NCI-H748 treated with DMSO at 0.1 percent for 48 hours (cell line): ENCODE measurements at regions not wholly inside any gene's neighbourhood (a gene's known extent, or its start where the extent isn't known, plus 50 kb on each side); places are given as distances from the start of the nearest gene placed in this dataset.

Experiments used
- DNase-seq: peaks from one replicate; lab custom pipeline; 2025; lab: John Stamatoyannopoulos, UW

GRCh38 chr7:136067277-136067676 lies 90.1 kb upstream of the MTPN start:
- no peak for DNase-seq

- no peak for DNase-seq
Observed at GRCh38 chr7:136066304-136067143, 89.4 kb upstream of the MTPN start.

DNA sequence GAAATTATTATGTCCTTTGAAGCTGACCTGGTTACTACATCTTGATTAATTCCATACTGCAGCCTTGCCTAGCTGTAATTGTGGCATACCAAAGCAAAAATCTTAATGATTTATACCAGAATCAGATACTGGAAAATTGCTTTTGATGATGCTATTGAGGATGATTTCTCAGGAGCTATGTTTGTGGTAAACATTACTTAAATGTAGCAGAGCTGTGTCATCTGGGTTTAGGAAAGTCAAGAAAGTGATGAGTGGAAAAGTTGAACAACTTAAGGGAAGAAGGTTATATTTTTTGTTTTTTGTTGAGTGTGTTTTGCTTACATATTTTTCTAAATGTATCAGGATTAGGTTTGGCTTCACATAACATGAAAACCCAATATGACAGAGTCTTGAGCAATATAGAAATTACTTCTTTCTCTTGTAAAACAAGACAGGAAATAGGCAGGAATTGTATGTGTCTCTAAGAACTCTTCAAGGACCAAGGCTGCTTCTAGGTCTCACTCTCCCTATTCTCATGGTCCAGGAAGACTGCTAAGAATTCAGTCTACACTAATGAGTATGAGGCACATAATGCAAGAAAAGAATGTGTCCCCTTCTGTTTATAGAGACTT lies 87.6 kb upstream of the MTPN start:
- no peak for DNase-seq

DNA sequence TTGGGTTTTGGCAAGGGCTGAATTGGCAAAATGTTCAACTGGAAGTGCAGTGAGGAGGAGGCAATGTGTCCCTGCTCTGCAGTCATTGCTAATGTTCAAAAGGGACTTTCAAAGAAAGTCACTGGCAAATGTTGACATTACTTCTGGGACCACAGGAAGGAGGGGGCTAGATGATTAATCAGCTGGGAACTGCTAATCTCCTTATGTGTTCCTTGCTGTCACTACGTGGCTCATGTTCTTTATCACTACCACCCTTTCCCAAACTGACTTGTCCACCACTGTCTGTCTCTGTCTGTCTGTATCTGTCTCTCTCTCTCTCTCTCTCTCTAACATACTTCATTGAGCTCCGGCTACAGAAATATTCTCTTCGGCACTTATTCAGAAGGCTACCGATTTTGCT lies 86.9 kb upstream of the MTPN start:
- no peak for DNase-seq

DNA sequence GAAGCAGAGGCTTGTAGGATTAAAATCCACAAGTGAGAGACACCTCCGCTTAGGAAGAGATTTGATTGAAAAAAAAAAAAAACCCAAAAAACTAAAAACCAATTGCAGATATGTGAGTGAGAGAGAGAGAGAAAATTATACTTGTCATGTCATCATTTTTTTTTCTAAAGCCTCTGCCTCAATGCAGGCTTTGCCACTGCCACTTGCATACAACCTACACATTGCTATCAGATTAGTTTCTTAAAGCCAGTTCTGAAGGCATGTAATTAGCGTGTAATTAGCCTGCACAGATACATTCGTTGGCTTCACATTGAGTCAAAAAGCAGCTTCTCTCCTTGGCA lies 86.1 kb upstream of the MTPN start:
- DNase-seq: peak; percentile 74

- peak; percentile 81 for DNase-seq
Observed at GRCh38 chr7:136062625-136063325, 85.6 kb upstream of the MTPN start.

DNA sequence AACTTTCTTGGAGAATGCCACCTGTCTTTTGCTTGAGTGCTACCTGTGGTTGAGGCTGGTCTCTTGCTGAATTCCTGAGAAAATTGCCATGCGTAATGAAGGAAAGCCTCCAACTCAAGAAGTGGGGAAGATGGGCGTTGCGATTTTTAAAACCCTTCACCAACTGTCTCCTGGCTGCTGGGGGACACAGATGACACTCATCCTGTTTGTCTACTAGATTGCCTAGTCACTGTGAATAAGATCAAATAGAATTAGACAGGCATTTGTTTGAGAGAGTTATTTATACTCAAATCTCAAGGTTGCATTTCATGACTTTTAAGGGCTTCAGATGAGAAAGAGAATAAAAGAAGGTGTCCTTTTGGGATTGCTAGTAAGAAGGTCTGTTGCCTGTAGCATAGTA lies 84.3 kb upstream of the MTPN start:
- DNase-seq: peak; percentile 14

DNA sequence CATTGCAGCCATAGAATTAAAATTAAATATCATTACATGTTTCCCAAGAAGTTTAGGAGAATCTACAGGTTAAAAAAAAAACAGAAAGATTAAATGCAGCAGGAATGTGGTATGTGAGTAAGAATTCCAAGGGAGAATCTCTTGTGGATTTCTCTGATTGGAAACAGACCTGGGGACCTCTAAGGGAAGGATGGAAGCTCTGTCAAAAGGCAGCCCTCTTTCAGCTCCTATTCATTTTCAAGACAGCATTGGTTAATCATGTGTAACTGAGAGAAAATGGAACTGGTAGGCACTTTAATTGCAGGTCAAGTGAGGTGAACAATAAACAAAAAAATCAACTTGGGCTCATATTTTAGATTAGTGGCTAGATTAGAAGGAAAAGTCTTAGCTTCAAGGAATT lies 81.4 kb upstream of the MTPN start:
- DNase-seq: peak; percentile 40

DNA sequence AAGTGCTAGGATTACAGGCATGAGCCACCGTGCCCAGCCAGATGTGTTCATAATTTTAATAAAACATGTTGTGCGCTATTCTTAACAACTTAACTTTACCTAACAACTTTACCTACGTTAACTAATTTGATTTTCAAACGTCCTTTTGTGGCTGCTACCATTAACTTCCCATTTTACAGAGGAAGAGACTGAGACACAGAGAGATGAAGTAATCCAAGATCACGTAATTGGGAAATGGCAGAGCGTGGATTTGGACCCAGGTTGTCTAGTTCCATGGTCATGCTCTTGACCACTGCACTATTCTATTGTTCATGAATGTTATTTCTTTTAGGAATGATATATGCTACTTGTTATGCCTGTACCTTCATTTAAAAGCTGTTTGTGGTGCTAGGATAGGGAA lies 80.3 kb upstream of the MTPN start:
- no peak for DNase-seq

GRCh38 chr7:136056651-136057231 lies 79.6 kb upstream of the MTPN start:
- DNase-seq: no peak

- DNase-seq: no peak
Observed at GRCh38 chr7:136055266-136055665, 78.1 kb upstream of the MTPN start.

GRCh38 chr7:136053689-136054485 lies 76.7 kb upstream of the MTPN start:
- DNase-seq: no peak

DNA sequence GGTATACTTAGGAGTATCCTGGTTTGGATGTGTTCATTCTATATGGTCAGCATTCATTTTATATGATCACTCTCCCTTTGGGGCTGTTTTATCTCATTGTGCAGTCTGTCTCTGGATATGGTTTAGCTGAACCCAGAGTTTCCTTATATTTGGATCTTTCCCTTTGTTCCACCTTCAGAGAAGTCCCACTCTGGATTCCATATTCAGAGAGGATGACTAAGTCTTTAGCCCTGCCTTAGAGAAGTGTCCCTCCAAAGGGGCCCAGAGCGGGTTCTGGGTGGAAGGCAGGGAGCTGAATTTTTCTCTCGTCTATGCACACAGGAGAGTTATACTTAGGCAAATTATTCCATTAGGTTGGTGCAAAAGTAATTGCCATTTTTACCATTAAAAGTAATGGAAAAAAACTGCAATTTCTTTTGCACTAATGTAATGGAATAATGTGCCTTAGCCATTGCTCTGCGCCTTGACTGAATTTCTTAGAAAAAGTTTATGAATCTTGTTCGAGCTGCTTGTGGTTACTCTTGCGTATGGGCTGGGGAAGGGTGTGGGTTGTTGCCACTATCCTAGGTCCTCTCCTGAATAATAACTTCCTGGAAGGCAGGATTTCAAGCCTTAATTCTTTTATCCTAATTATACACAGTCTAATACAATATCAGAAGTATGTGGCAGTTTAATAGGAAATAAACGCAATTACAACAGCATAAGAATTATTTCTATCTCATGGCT lies 74.2 kb upstream of the MTPN start:
- DNase-seq: no peak

GRCh38 chr7:136050462-136050847 lies 73.3 kb upstream of the MTPN start:
- no peak for DNase-seq

DNA sequence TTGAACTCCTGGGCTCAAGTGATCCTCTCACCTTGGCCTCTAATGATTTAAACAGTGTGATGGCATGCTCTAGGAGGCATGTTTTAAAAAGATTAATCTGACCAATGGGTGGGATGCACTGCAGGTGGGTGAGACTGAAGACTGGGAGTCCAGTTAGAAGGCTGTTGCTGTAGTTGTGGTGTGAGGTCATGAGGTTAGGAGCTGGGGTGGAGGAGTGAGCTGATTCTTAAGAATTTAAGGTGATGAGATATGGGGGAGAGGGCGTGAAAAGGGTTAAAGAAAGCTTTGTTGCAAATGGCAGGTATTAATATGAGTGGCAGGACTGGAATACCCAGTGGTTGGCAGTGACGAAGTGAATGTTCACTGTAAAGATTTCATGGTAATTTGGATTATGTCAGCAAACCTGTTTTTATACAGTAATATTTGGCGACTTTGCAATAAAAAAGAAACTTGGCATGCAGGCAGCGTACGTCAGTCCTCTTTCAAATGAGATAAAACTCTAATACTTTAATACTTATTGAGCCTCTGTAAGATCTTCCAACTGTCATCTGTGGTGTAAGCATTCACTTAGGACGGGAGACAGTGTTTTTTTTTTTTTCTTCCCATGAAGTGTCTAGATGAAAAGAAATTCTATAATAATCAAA lies 72.8 kb upstream of the MTPN start:
- DNase-seq: no peak

DNA sequence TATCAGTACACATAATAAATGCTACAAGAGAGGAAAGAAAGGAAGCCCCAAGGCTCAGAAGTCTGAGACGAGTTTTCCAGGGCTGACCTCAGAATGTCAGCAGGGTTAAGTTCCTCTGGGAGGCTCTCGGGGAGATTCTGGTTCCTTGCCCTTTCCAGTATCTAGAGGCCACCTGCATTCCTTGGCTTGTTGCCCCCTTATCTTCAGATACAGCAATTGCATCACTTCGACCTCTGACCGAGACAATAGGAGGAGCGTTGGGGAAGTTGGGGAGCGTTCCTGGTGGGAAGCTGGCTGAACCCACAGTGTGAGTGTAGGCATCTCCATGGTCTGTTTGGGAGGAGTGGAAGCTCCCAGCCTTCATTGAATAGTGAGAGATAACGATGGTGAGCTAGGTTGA lies 72.0 kb upstream of the MTPN start:
- DNase-seq: no peak

- no peak for DNase-seq
Observed at GRCh38 chr7:136046548-136046947, 69.4 kb upstream of the MTPN start.

DNA sequence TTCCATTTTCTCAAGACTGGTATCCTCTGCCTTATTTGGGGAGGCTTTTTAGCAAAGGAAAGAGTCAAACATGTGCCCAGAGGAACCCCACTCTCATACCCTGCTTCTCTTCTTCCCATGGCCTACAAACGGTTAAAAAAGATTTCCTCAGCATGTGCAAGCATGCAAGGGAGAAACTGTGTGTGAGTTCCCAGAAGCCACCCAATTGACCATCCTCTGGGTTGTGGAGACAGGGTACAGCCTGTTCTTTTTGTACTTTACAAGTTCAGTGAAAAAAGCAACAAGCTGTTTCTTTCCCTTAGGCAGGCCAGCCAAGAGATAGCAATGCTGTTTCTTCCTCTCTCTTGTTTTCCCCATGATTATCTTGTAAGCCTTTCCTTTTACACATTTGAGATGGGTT lies 68.8 kb upstream of the MTPN start:
- DNase-seq: no peak

DNA sequence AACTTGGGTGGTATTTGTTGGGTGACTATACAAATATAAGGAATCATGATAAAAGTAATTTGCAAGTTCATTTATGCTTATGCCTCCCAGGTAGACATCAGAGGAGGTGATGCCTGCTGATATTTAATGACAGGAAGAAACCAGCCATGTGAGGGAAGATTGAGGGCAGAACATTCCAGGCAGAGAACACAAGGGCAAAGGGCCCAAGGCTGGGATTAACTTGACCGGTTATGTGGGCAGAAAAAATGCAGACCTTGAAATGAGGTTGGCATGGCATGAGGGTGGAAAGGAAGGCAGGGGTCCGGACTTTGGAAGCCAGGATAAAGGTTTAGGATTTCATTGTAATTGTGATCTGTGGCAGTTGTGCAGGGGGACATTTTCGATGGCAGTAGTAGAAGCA lies 68.0 kb upstream of the MTPN start:
- no peak for DNase-seq

DNA sequence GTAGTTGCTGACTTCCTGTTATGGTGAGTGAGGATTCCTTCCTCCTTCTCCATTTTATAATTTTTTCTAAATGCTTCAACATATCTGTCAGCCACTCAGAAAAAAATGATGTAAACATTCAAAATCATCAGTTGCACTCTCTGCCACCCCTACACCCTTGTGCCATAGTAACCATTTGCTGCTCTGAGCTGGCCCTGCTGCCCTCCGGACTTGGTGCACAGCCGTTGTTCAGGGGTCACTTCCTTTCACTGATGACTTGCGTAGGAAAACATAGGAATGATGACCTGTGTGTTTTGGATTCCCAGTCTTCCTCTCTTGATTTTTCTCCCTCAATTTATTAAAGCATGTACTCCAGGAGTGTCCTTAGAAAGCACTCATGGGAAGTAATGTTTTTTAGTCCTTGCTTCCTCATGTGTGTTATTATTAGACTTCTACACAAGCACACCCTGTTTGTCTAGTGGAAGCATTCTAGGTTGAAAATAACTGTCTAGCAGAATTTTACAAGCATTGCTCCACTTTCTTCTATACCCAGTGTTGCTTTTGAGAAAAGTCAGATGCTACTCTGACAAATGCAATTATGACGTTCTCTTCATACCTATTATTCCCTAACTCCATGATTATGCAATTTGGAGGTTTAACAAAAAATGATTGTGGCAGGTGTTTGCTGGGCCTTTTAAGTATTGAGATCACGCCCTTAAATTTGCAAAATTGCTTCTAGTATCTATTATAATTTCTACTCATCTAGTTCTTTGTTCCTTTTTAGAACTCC lies 62.6 kb upstream of the MTPN start:
- peak; percentile 65 for DNase-seq
